ENCODE measurements at regions not wholly inside any gene's neighbourhood (a gene's known extent, or its start where the extent isn't known, plus 50 kb on each side); places are given as distances from the start of the nearest gene placed in this dataset.

DNA sequence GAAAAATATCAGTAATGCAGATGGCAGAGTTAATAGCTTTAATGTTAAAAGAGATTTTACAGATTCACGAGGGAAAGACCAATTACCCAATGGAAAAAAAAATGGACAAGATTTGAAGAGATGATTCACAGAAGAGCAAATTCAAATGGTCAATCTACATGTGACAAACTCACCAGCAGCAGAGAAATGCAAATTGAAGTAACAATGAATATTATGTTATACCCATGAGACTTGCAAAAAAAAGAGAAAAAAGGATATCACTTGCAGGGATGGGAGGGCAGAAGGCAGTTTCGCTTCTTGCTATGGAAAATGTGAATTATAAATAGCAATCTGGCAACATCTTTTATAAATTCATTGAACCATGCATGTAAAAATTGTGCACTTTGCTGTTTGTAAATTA, 55.9 kb downstream of the PROKR2 start (continued):
- TF ChIP-seq, protein P1, sequence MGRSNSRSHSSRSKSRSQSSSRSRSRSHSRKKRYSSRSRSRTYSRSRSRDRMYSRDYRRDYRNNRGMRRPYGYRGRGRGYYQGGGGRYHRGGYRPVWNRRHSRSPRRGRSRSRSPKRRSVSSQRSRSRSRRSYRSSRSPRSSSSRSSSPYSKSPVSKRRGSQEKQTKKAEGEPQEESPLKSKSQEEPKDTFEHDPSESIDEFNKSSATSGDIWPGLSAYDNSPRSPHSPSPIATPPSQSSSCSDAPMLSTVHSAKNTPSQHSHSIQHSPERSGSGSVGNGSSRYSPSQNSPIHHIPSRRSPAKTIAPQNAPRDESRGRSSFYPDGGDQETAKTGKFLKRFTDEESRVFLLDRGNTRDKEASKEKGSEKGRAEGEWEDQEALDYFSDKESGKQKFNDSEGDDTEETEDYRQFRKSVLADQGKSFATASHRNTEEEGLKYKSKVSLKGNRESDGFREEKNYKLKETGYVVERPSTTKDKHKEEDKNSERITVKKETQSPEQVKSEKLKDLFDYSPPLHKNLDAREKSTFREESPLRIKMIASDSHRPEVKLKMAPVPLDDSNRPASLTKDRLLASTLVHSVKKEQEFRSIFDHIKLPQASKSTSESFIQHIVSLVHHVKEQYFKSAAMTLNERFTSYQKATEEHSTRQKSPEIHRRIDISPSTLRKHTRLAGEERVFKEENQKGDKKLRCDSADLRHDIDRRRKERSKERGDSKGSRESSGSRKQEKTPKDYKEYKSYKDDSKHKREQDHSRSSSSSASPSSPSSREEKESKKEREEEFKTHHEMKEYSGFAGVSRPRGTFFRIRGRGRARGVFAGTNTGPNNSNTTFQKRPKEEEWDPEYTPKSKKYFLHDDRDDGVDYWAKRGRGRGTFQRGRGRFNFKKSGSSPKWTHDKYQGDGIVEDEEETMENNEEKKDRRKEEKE (IDR thresholded peaks at IDR 0.05), result no peak
- TF ChIP-seq MXI1 (IDR thresholded peaks at IDR 0.05; ENCODE audit: low read depth, low read length) (no peak), SKIL (IDR thresholded peaks at IDR 0.05; ENCODE audit: low read depth, poor library complexity, severe bottlenecking) (no peak), EP300 (IDR thresholded peaks at IDR 0.05; ENCODE audit: borderline replicate concordance in 1 of 2, control insufficient read depth in 1 of 2, low read depth in 2 of 2, low read length in 2 of 2) (no peak), WRNIP1 (IDR thresholded peaks at IDR 0.05; ENCODE audit: borderline replicate concordance, low read depth, low read length) (no peak), IRF3 (IDR thresholded peaks at IDR 0.05) (no peak)
